Epidermal melanocyte (primary cell): ENCODE measurements at regions not wholly inside any gene's neighbourhood (a gene's known extent, or its start where the extent isn't known, plus 50 kb on each side); places are given as distances from the start of the nearest gene placed in this dataset.

ENCODE experiments used
- DNase-seq: peaks from one replicate; pipeline ENCODE4 v3.0.0; 2011; ENCODE audit warnings: low spot score; ENCODE audit not compliant: insufficient read length

DNA sequence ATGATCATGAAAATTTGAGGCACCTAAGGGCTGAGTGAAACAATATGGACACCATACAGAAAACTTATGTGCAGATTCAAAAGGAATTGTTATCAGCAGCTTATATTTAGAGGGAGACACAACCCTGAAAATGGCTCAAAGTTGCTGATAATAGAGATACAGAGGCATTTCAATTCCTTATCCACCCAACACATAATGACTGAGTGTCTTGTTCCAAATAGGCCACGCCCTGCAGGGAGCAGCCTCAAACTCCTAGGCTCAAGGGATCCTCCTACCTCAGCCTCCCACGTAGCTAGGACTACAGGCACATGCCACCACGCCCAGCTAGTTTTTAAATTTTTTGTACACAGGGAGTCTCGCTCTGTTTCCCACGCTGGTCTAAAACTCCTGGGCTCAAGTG is 79.0 kb downstream of the LBH start:
- DNase-seq = no peak

DNA sequence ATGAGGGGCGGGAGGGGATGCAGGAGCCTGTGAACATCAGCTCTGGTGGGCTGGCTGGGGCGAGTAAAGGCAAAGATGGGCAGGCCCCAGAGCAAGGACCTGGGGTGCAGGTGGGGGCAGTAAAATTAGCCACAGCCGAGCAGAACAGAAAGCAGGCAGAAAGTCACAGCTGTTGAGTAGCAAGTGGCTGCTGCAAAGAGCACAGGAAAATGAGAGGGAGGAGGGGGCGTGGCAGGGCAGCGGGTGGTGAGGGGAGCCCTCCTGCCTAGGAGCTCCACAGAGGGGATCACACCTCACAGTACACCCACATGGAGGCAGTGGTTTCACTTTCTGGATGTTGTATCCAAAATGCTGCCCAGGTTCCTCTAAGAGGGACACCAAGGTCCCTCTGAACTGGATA is 79.6 kb downstream of the LBH start:
- DNase-seq = no peak

DNA sequence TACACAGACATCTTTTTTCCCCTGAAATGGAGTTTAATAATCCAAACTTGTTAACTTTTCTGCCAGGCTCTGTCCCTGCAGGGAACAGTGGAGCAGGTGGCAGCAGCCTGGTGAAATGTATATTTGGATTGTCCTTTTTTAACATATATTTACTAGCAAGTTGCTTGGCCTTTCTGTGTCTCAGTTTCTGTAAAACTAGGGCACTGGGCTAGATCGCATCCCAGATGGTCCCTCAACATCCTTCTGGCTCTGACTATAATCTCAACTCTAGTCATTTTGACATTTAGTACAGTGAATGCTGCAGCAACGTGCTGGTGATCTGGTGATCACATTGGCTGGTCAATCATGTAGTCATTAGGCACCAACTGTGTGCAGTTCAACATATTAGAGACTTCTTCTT is 80.4 kb downstream of the LBH start:
- no peak for DNase-seq

DNA sequence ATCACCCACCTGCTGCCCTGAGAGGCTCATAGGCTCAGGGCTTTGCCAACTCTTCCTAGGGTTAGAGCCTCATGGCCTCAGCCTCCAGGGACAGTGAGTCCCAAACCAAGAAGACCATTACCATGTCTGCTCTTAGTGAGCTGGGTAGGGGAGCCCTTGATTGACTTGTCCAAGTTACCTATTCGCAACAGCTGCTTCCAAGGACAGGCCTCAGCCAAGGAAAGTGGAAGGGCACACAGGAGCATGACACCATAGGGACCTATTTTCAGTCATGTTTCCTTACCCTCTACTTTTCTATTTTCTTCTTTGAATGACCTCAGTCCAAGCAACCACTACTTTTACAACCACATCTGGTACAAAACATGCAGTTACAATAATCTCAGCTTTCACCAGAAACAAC is 81.6 kb downstream of the LBH start:
- DNase-seq = no peak

DNA sequence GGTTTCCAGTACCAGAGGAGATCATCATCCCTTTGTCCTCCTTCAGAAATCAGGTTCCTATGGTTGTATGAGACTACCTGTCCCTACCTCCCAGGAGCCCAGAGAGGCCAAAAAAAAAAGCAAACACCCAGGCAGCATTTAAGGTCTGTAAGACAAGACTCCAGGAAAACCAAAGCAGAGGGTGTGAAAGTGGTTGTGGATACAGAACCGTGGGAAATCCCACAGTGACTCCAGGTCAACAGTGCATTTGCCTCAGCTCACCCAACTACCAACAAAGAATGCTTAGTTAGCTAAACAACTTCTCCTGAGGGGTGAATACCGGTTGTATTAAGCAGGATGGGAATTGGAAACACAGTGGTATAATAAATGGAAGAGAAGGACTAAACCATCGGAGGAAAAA is 83.6 kb downstream of the LBH start:
- no peak for DNase-seq

DNA sequence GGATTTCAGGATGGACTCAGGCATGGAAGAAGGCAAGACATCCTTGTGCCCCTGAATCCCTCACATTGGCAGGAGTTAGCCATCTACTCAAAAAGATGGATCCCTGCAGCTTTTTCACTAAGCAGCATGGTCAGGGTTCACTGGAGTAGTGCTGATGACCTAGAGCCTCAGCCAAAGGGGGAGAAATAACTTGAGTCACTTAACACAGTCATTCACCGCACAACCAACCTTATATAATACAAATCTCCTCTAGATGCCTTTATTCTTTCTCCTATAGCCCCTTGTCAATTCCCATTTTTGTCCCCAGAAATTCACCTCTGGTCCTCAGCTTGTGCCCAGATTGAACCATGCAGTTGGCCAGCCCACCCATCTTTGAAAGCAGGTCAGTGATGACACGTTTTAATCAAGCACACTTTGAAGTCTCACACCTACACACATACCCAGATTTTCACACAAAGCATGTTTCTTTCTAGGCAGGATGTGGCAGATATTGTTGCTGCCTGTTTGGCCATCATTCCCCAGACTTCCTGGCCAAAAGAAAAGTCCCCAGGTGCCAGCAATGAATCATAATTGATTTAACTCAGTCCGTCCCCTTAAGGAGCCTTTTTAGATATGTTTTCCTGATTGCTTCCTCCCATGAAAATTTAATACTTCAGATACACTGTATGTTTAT is 84.2 kb downstream of the LBH start:
- DNase-seq = no peak

DNA sequence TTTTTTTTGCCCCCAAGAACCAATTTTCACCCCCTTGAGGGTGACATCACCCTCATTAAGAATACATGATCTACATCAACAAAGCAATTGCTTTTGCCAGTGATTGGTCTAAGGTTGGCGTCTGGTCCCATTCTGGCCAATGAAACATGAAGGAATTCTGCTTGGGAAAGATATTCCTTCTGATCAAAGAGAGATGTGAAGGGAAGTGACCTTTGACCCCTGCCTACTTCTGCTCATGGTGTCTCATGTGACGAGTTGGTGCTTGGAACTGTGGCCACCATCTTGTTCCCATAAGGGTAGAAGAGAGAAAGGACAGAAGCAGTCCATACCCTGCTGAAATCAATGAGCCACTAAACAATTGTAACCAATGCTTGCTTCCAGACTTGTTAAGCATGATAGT is 85.1 kb downstream of the LBH start:
- no peak for DNase-seq

DNA sequence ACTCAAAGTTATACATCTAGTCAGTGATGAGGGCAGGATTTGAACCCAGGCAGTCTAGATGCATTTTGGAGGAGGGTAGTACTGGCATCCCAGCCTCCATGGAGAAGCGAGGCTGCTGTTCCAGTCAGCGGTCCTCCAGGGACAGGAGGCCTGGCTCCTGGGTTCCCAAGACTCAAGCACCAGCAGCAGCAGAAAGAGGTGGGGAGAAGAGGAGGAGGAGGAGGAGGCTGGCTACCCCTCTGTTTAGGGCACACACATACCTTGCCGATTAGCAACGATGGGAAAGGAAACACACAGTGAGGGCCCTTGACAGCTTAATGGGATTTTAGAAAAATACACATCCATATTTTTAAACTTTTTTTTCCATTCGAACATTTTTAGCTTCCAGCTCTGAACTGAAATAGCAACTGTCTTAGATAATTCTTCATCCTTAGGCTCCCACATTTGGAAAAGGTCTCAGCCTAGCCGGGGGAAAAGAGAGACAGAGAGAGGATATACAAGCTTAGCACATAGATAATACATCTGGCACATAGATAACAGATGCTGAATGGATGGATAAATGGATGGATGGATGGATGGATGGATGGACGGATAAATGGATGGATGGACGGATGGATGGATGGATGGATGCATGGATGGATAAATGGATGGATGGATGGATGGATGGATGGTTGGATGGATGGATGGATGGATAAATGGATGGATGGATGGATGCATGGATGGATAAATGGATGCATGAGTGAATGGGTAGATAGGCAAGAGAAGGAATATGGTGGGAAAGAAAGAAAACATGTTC is 87.9 kb downstream of the LBH start:
- DNase-seq = no peak

DNA sequence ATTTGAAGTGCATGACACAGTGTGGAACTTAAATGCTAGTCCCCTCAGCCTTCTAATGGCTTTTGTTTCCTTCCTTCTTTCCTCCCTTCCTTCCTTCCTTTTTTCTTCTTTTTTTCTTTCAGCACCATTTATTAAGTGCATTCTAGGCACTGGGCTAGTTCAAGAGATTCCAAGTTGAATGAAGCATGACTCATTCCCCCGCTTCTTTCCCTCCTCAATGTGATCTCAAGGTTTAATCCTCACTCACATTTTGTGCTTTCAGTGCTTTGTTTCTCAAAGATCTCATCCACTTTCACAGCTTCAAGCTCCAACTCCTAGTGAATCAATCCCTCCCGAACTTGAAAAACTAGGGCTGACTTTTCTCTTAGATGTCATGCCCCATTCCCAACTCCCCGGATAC is 90.1 kb downstream of the LBH start:
- no peak for DNase-seq

DNA sequence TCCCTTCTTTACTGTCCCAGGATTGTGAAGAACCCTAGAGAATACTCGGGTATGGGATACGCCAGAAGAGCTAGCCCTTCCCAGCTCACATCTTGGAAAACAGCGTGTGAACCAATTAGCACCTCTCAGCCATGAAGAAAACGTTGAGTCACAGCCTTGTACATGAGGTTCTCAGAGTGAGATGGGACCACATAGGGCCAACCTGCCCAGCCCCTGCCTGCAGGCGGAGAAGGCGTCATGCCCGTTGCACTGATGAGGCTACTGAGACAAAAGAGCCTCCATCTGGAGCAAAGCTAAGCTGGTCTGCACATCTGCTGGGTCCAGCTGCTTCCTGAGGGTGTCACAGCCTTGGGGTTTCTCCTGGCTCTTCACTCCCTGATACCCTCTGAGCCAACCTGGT is 92.2 kb downstream of the LBH start:
- no peak for DNase-seq

DNA sequence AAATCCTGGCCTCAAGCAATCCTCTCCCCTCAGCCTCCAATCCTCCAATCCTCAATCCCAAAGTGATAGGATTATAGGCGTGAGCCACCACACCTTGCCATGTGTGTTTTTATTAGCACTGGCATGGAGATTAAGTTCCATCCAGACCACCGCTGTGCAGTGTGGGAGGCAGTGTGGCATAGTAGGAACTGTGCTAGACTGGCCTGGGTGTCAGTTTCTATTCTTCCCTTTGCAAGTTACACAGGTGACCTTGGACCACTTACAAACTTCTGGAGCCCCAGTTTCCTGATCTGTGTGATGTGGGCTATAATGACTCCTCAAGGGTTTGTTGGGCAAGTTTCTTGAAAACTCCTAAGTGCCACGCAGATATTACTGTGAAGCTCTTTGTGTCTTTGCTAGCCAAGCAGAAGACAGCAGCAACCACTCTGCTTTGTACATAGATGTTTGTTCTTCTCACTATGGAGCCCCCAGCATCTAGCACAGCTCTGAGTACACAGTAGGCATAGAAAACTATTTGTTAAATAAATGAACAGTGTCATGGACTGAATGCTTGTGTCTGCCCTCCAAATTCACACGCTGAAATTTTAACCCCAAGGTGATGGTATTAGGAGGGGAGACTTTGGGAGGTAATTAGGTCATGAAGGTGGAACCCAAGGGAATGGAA is 93.0 kb downstream of the LBH start:
- no peak for DNase-seq

DNA sequence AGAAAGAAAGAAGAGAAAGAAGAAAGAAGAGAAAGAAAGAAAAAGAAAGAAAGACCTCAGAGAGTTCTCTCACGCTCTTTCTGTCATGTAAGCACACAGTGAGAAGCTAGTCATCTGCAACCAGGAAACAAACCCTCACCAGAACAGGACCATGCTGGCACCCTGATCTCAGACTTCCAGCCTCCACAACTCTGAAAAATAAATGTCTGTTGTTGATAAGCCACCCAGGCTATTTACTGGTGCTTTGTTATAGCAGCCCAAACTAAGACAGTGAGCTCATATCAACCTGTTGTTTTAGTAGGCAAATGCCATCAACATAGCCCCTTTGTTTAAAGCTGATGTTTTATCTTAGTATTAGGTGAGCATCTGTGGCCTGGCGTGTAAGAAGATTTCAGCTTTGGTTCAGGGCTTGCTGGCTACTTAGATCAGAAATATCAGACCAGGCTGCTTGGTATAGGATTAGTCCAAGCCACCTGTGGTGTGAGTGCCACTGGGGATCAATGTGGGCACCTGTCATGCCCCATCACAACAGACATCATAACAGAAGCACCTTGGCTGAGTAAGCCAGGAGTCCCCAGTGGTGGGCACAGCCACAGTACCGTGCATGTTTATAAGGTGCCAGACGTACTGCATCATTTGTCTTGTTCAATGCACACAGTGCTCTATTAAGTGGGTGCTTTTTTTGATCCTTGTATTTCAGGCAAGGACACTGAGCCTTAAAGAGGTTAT is 94.4 kb downstream of the LBH start:
- no peak for DNase-seq

- no peak for DNase-seq
Measured at GRCh38 chr2:30326497-30326896, 95.2 kb downstream of the LBH start.

- no peak for DNase-seq
Measured at GRCh38 chr2:30331038-30331437, 99.7 kb downstream of the LBH start.

GRCh38 chr2:30331869-30332268 is 100.5 kb downstream of the LBH start:
- DNase-seq = no peak

- DNase-seq = no peak
Measured at GRCh38 chr2:30332791-30333453, 101.6 kb downstream of the LBH start.

- no peak for DNase-seq
Measured at GRCh38 chr2:30334762-30335363, 103.5 kb downstream of the LBH start.

- DNase-seq = no peak
Measured at GRCh38 chr2:30336084-30336483, 104.8 kb downstream of the LBH start.

DNA sequence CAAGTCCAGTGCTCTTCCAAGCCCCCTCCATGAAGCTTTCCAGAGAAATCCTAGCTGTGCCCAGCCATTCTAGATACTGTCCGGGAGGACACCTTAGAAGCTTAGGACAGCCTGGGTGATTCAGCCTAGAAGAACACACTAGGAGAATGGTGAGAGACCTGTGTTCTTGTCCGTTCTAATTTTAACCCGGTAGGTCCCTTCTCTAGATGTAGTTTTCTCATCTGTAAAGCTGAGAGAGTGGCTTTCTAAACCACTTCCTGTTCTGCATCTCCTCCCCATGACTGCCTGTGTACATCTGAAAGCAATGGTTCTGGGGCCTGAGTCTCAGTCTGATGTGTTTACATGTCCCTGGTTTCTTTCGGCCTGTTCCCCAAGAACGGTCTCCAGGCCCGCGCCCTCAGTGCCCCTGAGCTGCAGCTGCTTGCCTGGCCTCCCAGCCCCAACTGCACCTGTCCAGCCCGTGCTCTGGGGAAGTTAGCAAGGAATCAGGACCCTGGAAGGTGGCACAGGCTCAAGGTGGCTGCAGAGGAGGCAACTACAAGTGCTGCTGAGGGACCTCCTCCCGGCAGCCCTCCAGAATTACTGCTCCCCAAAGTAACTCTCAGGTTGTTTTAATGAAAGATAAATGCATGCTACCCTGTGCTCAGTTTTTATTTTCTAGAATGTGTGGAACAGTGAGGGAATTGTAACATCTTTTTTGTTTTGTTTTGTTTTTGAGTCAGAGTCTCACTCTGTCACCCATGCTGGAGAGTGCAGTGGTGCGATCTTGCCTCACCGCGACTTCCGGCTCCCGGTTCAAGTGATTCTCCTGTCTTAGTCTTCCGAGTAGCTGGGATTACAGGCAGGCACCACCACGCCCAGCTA is 105.9 kb downstream of the LBH start:
- DNase-seq = no peak

- DNase-seq = no peak
Measured at GRCh38 chr2:30338475-30338874, 107.1 kb downstream of the LBH start.
